ENCODE measurements at regions not wholly inside any gene's neighbourhood (a gene's known extent, or its start where the extent isn't known, plus 50 kb on each side); places are given as distances from the start of the nearest gene placed in this dataset.
"Not testable (repeated sequence)": the region's sequence is repeated elsewhere in the genome, so short reads cannot be mapped to it uniquely, and the experiment has no call there.

DNA sequence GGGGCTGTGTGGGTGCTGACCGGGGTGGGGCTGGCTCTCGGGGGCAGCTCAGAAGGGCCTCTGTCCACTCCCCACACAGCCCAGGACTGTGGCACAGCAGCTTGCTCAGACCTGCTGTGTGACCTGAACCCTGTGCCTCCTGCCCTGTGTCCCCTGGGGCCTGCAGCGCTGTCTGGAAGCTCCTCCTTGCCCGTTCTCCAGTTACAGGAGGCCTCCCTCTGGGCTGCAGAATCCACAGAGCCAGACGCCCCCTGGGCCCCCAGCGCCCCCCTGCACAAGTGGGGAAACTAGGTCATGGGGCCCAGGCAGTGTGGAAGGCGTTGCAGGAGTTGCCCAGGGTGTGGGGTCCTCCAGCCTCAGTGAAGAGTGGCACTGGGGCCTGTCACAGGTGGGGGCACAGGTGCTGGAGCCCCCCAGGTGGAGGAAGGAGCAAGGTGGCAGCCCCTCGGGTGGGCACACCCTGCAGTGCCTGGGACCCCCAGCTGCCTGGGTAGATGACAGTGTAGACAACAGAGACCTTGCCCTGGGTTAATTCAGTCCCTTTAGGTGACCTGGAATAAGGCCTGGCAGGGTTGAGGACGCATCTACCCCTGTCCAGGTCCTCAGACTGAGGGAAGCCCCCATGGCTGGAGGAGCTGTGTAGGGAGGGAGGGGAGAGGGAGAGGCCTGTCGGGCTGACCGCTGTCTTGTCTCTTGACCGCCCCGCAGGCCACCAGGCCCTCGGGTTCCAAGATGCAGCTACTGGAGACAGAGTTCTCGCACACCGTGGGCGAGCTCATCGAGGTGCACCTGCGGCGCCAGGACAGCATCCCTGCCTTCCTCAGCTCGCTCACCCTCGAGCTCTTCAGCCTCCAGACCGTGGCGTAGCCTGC, 120.2 kb downstream of the IGLL1 start:
- not testable (repeated sequence) for DNase-seq

DNA sequence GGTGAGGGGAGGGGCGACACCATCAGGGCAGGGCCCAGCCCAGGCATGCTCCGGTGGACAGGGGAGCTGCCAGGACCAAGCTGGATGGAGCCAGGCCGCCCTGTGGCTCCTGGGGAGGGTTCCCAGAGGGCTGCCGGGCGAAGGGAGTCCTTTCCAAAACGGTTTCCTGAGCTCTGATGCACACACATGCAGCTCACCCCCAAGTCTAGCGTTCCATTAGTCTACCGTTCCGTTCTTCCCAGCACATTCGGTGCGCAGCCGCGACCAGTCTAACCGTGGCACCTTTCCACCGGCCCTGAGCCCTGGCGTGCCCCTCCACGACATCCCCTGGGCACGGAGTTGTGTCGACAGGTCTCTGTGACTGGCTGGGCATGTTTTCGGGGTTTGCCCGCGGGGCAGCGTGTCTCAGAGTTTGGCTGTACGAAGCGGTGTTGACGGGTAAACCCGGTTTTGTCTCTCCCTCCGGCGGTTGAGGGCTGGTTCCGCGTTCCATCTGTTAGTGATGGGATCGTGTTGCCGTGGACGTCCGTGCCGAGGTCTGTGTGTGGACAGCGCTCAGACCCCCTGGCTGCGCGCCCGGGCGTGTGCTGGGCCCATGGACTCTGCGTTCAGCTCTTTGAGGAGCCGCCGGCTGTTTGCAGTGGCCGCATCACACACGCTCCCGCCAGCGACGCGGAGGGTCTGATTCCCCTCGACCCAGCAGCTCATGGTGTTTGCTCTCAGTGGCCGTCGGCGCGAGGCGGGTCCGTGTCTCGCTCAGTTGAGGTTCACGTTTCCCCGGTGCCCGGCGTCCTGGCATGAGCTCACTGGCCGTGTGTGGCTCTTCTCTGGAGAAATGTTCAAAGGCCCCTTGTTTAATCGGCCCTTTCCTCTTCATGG, 121.2 kb downstream of the IGLL1 start:
- DNase-seq, result no peak

DNA sequence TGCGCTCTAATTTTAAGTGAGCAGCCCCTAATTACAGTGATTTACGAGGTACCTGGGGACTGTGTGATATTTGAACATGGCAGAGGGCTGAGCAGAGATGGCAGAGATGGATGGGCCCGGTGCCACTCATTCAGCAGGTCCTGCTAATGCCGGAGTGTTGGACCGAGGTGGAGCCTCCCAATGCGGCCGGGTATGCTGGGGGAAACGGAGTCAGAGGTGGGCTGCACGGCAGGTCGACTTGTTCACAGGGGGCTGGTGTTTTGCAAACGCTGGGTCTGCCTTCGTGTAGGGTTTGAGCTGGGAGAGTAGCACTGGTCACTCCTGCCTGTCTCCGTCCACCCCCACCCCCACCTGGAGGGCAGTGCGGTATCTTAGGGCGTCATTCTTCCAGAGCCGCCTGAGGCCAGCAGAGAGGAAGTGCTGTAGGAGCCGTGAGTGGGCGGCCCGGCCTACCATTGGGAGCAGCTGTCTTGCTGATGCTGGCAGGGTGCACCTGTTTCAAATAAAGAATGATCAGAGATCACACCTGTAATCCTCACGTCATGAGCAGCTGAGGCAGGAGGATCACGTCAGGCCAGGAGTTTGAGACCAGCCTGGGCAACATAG, 122.6 kb downstream of the IGLL1 start:
- no peak for DNase-seq

DNA sequence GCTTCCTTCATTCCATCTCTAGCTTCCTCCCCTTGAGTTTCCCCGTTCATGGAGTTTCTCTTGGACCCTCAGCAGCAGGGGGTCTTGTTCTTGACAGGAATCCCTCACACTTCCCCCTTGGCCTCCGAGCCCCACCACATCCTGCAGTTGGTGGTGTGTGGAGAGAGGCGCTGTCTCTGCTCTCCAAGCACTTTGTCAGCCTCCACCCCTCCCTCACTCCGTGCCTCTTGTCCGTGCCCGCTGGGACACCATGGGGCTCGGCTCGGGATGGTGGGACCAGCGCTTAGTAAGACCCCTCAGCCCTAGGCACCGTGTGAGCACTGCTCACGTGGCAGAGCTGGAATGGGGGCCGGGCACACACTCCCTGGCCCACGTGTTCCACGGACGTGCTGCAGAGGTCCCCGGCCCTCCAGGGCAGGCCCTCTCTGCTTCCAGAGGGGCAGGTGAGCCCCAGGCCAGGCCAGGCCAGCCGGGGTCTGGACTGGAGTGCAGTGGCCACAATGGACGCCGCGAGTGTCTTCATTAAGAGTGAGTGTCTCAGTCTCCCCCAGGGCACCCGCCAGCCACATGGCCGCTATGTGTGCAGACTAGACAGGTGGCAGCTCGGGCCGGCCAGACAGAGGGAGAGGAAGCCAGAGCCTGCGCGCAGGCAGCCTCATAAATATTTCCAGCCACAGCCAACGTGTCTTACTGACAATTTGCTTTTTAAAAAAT, 123.3 kb downstream of the IGLL1 start:
- DNase-seq, result not testable (repeated sequence)

DNA sequence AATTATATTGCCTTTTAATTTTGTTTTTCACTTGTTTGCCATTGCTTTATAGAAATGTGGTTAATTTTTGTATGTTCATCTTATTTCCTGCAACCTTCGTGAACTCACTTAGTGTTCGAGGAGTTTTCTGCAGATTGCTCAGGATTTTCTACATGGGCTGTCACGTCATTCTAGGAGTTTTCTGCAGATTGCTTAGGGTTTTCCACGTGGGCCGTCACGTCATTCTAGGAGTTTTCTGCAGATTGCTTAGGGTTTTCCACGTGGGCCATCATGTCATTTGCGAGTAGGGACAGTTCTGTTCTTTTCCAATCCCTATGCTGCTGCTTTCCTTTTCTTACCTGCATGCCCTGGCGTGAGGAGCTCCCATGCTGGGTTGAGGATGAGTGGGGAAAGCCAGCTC, 125.7 kb downstream of the IGLL1 start:
- not testable (repeated sequence) for DNase-seq

DNA sequence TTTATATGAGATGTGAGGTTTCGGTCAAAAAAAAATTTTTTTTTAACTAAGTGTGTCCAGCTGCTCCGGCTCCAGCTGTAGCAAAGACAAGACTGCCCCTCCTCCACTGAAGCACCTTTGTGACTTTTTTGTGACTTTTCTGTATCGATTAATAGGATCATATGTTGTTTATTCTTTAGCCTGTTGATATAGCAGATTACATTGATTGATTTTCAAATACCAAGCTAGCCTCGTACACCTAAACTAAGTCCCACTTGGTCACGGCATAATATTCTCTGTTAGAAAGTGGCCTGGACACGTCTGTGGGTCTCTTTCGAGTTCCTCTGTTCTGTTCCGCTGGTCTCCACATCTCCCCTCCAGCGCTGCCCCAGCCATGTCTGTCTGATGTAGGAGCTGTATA, 126.8 kb downstream of the IGLL1 start:
- DNase-seq, result no peak

DNA sequence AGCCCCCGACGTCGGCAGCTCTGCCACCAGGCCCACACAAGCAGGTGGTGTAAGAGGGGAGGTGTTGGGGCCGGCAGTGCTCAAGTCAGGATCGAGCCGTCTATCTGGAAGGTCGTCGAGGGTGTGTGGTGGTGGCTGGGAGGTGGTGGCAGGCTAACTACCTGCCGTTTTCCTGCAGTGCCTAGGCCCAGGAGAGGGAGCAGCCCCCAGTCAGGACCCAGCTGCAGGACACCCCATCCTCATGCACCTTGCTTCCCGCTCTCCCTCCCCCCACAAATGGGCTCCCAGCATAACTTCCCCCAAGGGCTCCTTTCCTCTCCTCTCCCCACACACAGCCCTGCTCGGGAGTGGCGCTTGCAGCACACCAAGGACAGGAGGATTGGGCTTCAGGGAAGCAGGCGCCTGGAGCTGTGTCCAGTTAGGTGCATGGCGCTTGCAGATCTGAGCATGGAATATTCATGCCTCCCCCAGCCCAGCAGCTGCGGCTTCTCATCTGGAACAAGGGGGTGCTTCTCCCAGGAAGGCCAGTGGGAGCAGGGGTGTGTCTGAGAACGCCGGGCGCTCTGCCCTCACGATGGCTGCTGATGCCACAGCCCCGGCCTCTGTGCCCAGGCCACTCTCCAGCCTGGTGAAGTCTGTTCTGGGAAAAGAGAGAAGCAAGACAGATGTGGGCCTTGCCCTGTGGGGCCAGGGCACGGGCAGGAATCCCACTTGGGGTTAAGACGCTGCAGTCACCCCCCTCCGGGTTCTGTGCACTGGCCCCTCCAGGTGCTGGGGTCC, 127.7 kb downstream of the IGLL1 start:
- DNase-seq, result no peak

DNA sequence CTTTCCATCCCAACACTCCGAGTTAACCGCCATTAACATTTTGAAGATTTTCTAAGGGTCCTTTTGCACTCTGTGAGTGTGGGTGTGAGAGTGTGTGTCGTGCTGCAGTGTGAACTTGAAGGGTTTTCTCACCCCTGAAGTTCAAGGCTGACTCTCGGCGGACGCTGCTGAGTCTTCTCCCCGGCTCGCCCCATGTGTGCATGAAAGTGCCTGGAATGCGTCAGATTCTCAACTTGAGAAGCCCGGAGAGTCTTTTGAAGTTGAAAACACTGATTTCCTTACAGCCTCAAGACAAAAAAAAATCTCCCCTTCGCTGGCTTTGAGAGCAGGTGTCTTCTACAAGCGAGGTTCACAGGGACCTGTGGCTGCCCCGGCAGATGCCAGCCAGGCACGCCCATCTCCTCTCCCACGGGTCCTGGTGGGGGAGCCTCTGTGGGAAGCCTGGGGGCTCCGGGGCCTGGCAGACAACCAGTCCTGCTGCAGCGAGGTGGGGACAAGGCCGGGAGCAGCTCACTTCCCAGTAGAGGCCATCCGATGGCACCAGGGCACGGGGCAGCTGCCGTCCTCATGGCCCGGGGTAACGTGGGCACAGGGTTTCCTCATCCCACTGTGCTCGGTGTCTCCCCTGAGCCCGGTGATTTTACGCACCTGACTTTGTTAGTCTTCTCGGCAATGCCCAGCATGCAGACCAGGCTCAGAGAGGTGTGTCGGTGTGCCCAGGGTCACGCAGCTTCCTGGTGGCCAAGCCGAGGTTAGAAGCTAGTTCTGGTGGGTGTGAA, 128.4 kb downstream of the IGLL1 start:
- not testable (repeated sequence) for DNase-seq

DNA sequence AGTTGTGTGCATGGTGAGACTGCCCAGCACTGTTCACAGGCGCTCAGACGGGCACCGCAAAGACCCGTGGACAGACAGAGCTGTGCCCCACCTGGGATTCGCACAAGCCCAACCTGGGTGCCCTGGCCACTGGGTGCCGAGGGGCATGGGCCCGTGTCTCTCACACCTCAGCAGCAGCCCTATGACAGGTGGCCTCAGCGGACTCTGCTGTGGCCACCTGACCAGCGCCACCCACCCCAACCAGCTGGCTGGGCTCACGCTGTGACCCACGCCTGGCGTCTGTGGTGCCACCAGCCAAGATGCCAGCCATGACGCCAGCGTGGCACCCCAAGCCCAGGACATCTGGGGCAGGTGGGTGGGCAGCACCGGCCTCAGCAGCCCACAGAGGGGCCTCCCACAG, 129.3 kb downstream of the IGLL1 start:
- DNase-seq, result not testable (repeated sequence)

DNA sequence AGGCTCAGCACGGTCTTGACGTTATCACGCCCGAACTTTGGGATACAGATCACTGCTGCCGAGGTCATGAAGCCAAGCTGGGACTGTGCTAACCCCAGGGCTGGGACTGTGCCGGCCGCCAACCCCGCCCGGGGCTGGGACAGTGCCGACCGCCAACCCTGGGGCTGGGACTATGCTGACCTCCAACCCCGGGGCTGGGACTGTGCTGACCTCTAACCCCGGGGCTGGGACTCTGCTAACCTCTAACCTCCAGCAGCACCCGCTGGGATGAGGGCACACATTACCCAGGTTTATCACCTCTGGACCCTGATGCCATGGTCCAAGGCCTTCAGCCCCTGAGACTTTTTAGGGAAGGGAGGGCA, 129.7 kb downstream of the IGLL1 start:
- no peak for DNase-seq

DNA sequence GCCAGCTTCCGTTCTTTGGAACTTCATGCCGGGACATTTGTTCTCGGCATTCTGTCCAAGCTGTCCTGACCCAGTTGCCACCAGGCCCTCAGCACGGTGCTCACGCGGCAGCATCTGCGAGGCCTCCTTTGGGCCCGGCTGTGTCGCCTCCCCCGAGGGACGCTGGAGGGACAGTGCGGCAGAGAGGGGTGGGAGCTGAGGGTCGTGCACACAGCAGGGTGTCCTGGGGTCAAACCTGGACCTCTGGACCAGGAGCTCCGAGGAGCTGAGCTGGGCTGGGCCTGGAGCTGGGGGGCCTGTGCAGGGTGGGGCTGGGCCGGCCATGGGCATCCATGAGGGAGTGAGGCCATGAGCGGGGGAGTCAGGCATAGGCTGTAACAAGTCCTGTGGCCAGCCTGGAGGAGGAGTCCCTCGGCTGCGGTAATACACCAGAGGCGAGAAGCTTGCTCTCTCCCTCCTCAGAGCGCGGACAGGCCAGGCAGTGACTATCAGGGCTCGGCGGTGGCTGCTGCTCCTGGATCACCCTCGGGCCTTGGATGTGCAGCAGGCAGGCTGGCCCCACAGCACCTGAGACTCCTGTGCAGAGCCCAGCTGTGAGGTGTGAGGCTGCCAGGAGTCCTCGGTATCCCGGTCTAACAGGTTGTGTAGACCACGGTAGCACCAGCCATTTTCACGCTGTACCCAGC, 130.2 kb downstream of the IGLL1 start:
- DNase-seq, result not testable (repeated sequence)

DNA sequence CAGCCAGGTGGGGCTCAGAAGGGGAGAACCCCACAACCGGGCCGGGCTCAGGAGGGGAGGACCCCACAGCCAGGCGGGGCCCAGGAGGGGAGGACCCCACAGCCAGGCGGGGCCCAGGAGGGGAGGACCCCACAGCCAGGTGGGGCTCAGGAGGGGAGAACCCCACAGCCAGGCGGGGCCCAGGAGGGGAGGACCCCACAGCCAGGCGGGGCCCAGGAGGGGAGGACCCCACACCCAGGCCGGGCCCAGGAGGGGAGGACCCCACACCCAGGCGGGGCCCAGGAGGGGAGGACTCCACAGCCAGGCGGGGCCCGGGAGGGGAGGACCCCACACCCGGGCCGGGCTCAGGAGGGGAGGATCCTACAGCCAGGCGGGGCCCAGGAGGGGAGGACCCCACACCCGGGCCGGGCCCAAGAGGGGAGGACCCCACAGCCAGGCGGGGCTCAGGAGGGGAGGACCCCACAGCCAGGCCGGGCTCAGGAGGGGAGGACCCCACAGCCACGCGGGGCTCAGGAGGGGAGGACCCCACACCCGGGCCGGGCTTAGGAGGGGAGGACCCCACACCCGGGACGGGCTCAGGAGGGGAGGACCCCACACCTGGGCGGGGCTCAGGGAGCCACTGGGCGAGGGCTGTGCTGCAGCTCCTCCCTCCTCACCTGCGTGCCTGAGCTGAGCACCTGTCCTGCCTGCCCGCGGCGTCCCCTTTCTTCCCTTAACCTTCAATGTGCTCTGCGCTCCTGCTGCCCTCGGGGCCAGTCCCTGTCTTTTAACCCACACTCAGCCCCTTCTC, 131.4 kb downstream of the IGLL1 start:
- not testable (repeated sequence) for DNase-seq

DNA sequence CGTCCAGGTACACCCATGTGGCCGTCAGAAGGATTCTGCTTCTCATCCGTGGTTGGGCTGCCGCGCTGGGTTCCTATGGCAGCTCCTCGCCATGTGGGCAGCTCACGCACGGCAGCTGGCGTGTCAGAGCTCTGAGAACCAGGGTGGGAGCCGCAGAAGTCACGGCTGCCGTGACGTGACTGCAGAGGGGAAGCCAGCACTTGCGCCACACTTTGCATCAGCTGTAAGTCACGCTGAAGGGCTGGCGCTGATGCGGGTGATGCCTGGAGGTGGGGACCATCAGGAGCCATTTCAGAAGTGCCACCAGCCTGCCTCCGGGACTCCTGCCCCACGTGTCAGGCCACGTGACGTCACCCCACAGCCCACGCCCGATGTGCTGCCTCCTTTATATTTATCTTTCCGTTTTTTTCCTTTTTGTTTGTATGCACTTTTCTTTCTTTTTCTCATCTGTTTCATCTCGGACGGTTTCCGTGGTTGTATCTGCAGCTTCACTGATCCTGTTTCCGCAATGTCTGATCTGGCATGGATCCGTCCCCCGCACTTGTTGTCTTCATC, 133.2 kb downstream of the IGLL1 start:
- DNase-seq, result no peak

DNA sequence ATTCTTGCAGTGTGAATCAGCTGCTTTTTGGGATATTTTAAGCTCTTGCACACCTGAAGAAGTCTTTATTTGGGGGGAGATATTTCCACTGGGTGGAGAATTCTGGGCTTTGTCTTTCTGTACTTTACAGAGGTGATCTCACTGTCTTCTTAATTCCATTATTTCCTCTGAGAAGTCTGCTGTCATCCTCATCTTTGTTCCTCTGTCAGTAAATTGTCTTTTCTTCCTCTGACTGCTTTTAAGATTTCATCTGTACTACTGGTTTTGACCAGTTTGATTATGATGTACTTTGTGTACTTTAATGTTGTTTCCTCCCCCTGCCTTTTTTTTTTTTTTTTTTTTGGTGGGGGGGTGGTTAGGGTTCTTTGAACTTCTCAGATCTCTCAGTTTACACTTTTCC, 133.9 kb downstream of the IGLL1 start:
- DNase-seq, result not testable (repeated sequence)

DNA sequence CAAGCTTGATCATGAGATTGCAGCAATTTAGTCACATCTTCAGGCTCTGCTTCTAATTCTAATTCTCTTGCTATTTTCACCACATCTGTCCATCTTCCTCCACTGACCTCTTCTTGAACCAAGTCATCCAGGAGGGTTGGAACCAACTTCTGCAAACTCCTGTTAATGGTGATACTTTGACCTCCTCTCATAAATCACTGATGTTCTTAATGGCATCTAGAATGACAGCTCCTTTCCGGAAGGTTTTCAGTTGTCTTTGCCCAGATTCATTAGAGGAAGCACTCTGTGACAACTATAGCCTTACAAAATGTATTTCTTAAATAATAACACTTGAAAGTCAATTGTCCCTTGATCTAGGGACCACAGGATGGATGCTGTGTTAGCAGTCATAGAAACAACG, 136.2 kb downstream of the IGLL1 start:
- DNase-seq, result not testable (repeated sequence)

DNA sequence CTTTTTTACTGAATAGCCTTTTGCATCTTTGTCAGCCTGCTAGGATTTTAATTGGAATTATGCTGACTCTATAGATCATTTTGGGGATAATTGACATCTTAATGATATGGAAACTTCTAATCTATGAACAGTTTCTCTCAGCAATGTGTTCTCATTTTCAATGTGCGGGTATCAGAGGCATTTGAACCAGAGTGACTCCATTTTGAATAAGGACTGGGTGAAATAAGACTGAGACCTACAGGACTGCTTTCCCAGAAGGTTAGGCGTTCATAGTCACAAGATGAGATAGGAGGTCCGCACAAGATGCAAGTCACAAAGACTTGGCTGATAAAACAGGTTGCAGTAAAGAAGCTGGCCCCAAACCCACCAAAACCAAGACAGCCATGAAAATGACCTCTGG, 140.5 kb downstream of the IGLL1 start:
- DNase-seq, result not testable (repeated sequence)

DNA sequence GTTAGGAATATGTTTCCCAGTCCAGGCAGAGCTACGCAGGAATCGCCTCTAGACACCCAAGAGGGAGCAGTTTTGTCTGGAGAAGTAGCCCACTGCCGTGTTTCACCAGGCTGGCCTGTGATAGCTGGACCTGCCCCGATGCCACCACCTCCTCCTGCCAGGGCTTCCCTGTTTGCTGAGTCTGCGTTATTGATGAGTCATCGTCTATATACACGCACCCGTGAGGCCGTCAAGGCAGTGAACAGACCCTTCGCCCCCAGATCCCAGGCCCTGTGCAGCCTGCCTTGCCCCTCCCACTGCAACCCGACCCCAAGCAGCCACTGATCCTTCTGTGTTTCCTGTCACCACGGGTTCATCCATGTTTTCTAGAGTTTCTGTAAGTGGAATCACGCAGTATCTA, 141.9 kb downstream of the IGLL1 start:
- no peak for DNase-seq

DNA sequence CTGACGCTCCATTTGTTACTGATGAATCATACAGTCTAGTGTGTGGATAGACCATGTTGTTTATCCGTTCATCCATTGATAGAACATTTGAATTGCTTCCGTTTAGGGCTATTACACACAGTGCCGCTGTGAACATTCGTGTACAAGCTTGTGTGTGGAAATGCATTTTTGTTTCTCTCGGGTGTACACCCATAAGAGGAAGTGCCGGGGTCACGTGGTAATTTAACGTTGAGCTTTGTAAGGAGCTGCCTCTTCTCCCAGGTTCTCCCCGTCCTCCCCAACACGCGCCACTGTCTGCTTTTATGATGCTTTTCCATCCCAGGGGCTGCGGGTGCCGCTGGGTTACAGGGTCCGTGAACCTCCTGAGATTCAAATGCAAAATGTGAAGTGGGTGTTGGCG, 142.3 kb downstream of the IGLL1 start:
- DNase-seq, result no peak

DNA sequence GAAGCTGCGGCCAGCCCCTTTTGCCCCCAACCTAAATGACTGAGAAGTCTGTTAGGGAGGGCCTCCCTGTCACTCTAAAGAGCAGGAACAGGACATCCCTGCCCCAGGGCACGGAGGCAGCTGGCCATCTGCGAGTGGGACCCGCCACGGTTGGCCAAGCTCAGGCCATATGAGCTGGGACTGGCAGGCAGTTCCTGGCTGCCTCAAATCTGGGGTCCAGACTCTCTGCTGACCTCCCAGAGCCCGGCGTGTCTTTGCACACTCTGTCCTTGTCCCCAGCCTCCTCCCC, 143.0 kb downstream of the IGLL1 start:
- DNase-seq, result not testable (repeated sequence)
